Endothelial cell of umbilical vein (primary cell): ENCODE measurements at regions not wholly inside any gene's neighbourhood (a gene's known extent, or its start where the extent isn't known, plus 50 kb on each side); places are given as distances from the start of the nearest gene placed in this dataset.

ENCODE experiments used
- MYC ChIP-seq: IDR thresholded peaks from one replicate; pipeline ENCODE4 v1.6.1; 2011; ENCODE audit warnings: mild to moderate bottlenecking, low read depth, low read length
- POLR2A ChIP-seq: IDR thresholded peaks from 2 replicates; pipeline ENCODE4 v1.6.1; 2012; ENCODE audit warnings: low read depth, mild to moderate bottlenecking, control low read depth, low read length
- TF ChIP-seq, protein P1 (sequence below), 2 donors: IDR thresholded peaks; 1 replicate in 1 of 2; 2 replicates in 1 of 2; pipeline ENCODE4 v1.5.1; 2011; ENCODE audit warnings: low read length in 2 of 2, mild to moderate bottlenecking in 2 of 2, moderate library complexity in 2 of 2, control low read depth in 1 of 2, inconsistent platforms in 1 of 2, low read depth in 1 of 2; ENCODE audit not compliant: insufficient read depth in 1 of 2; ENCODE audit errors: extremely low read depth in 1 of 2

DNA sequence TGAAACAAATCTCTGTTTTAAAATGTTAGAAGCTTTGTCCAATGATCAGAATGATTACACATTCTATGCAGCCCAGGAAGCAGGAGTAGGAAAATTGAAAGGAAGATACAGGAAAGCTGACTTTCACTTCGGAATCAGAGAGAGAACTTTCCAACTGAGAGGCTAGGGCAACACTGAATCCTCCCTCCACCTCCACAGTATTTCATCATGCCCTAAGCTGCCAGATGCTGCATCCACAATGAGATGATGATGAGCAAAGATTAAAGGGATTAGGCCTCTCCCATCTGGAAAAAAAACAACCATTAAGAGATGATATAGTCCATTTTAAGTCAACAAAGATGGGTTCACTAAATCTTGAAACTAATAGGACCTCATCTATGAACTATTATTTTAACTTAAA is 215.6 kb downstream of the GPR37 start:
- TF ChIP-seq POLR2A, result no peak
- TF ChIP-seq, protein P1, sequence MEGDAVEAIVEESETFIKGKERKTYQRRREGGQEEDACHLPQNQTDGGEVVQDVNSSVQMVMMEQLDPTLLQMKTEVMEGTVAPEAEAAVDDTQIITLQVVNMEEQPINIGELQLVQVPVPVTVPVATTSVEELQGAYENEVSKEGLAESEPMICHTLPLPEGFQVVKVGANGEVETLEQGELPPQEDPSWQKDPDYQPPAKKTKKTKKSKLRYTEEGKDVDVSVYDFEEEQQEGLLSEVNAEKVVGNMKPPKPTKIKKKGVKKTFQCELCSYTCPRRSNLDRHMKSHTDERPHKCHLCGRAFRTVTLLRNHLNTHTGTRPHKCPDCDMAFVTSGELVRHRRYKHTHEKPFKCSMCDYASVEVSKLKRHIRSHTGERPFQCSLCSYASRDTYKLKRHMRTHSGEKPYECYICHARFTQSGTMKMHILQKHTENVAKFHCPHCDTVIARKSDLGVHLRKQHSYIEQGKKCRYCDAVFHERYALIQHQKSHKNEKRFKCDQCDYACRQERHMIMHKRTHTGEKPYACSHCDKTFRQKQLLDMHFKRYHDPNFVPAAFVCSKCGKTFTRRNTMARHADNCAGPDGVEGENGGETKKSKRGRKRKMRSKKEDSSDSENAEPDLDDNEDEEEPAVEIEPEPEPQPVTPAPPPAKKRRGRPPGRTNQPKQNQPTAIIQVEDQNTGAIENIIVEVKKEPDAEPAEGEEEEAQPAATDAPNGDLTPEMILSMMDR (IDR thresholded peaks at IDR 0.05; ENCODE audit: extremely low read depth in 1 of 2, insufficient read depth in 1 of 2, low read depth in 1 of 2, low read length in 2 of 2), result no peak
- TF ChIP-seq MYC, result no peak
